IgD-negative memory B cell (primary cell): ENCODE measurements at regions not wholly inside any gene's neighbourhood (a gene's known extent, or its start where the extent isn't known, plus 50 kb on each side); places are given as distances from the start of the nearest gene placed in this dataset.

Source experiments
- H3K27ac Mint-ChIP-seq, 3 donors: one replicate each; pipeline ENCODE4 v1.8.0; 2020 to 2022; ENCODE audit warnings: mild to moderate bottlenecking in 3 of 3, mixed read lengths in 3 of 3, moderate library complexity in 1 of 3
- H3K27me3 Mint-ChIP-seq: one replicate; pipeline ENCODE4 v1.8.0; 2021; ENCODE audit warnings: mixed read lengths
- H3K36me3 Mint-ChIP-seq: one replicate; pipeline ENCODE4 v1.8.0; 2020; ENCODE audit warnings: mild to moderate bottlenecking, mixed read lengths
- H3K4me1 Mint-ChIP-seq, 3 donors: one replicate each; pipeline ENCODE4 v1.8.0; 2020 to 2022; ENCODE audit warnings: mixed read lengths in 3 of 3, mild to moderate bottlenecking in 1 of 3
- H3K4me3 Mint-ChIP-seq, 4 donors: one replicate each; pipeline ENCODE4 v1.8.0; 2020 to 2022; ENCODE audit warnings: mild to moderate bottlenecking in 4 of 4, mixed read lengths in 4 of 4, moderate library complexity in 3 of 4
- H3K9me3 Mint-ChIP-seq, 3 donors: one replicate each; pipeline ENCODE4 v1.8.0; 2020 to 2021; ENCODE audit warnings: mixed read lengths in 3 of 3, mild to moderate bottlenecking in 1 of 3

DNA sequence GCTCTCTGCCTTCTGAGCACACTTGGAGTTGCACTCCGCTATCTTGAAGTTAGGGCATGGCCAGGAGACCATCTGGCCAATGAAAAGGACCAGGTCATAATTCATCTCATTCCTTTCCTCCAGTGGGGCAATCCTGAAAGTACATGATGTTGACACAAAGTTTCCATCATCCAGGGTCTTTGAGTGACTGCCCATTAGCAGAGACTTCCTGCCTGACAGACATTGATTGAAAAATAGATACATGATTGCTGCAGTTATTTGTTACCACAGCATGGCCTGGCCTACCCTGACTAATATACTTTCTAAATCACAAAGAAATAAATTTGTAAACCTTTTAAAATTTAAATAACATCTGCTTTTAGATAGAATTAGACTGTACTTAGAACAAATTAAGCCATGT is 50.0 kb upstream of the SCG2 start:
- Mint-ChIP-seq H3K27ac (no peak overlapping the region), H3K4me1 (peaks cover 0 to 2% (median 0%) of the 10 kb centered on the region in 3 donors), H3K9me3 (peaks cover 0 to 4% (median 2%) of the 10 kb centered on the region in 3 donors), H3K36me3 (peaks cover 4% of the 10 kb centered on the region), H3K4me3 (no peak overlapping the region), H3K27me3 (peaks cover 9% of the 10 kb centered on the region)
